ENCODE measurements at regions not wholly inside any gene's neighbourhood (a gene's known extent, or its start where the extent isn't known, plus 50 kb on each side); places are given as distances from the start of the nearest gene placed in this dataset.

- DNase-seq (ENCODE audit: low read depth): no peak
- in situ Hi-C loops (cut with HindIII; ENCODE audit: low pct_unique_long_range_greater_than_20kb, low sequenced_read_pairs): no loop called here
These were observed 77.2 kb upstream of the AKIP1 start for GRCh38 chr11:8833568-8834315.

GRCh38 chr11:8834379-8834778 is 76.6 kb upstream of the AKIP1 start:
- in situ Hi-C loops (cut with HindIII; ENCODE audit: low pct_unique_long_range_greater_than_20kb, low sequenced_read_pairs): no loop called here

GRCh38 chr11:8838248-8838647 is 72.7 kb upstream of the AKIP1 start:
- DNase-seq (ENCODE audit: low read depth): no peak
- in situ Hi-C loops (cut with HindIII; ENCODE audit: low pct_unique_long_range_greater_than_20kb, low sequenced_read_pairs): no loop called here

More at GRCh38 chr11:8834379-8834778, 76.6 kb upstream of the AKIP1 start:
- no peak for DNase-seq (ENCODE audit: low read depth)

GRCh38 chr11:8839306-8839956 is 71.6 kb upstream of the AKIP1 start:
- in situ Hi-C loops (cut with HindIII; ENCODE audit: low pct_unique_long_range_greater_than_20kb, low sequenced_read_pairs): no loop called here

GRCh38 chr11:8839957-8840945 is 70.7 kb upstream of the AKIP1 start:
- in situ Hi-C loops (cut with HindIII; ENCODE audit: low pct_unique_long_range_greater_than_20kb, low sequenced_read_pairs): no loop called here

More at GRCh38 chr11:8839306-8839956, 71.6 kb upstream of the AKIP1 start:
- no peak for DNase-seq (ENCODE audit: low read depth)

GRCh38 chr11:8841899-8842298 is 69.1 kb upstream of the AKIP1 start:
- in situ Hi-C loops (cut with HindIII; ENCODE audit: low pct_unique_long_range_greater_than_20kb, low sequenced_read_pairs): no loop called here
- no peak for DNase-seq (ENCODE audit: low read depth)

More at GRCh38 chr11:8839957-8840945, 70.7 kb upstream of the AKIP1 start:
- peak; percentile 23 for DNase-seq (ENCODE audit: low read depth)

- DNase-seq (ENCODE audit: low read depth): no peak
- in situ Hi-C loops (cut with HindIII; ENCODE audit: low pct_unique_long_range_greater_than_20kb, low sequenced_read_pairs): no loop called here
These were observed 52.2 kb upstream of the AKIP1 start for GRCh38 chr11:8858808-8859207.

All from Caki2 (cell line).